ENCODE measurements at regions not wholly inside any gene's neighbourhood (a gene's known extent, or its start where the extent isn't known, plus 50 kb on each side); places are given as distances from the start of the nearest gene placed in this dataset.
"Not testable (repeated sequence)": the region's sequence is repeated elsewhere in the genome, so short reads cannot be mapped to it uniquely, and the experiment has no call there.

GRCh38 chr11:49354536-49354935 lies 146.1 kb upstream of the FOLH1 start:
- not testable (repeated sequence) for DNase-seq (ENCODE audit: insufficient read length, low spot score); FAIRE-seq

GRCh38 chr11:49352868-49353267 lies 144.5 kb upstream of the FOLH1 start:
- DNase-seq (ENCODE audit: insufficient read length, low spot score); FAIRE-seq: not testable (repeated sequence)

GRCh38 chr11:49346627-49347026 lies 138.2 kb upstream of the FOLH1 start:
- not testable (repeated sequence) for FAIRE-seq; DNase-seq (ENCODE audit: insufficient read length, low spot score)

GRCh38 chr11:49328485-49329186 lies 120.2 kb upstream of the FOLH1 start:
- FAIRE-seq; DNase-seq (ENCODE audit: insufficient read length, low spot score): not testable (repeated sequence)

- DNase-seq (ENCODE audit: insufficient read length, low spot score); FAIRE-seq: not testable (repeated sequence)
Measured at GRCh38 chr11:49327766-49328165, 119.4 kb upstream of the FOLH1 start.

GRCh38 chr11:49326651-49327050 lies 118.2 kb upstream of the FOLH1 start:
- FAIRE-seq; DNase-seq (ENCODE audit: insufficient read length, low spot score): not testable (repeated sequence)

- DNase-seq (ENCODE audit: insufficient read length, low spot score) (no peak), FAIRE-seq (no peak)
- TF ChIP-seq POU2F2 (IDR thresholded peaks at IDR 0.05; ENCODE audit: low read depth, low read length) (no peak), POLR2A (IDR thresholded peaks at IDR 0.05; ENCODE audit: low read depth, low read length) (no peak), TAF1 (IDR thresholded peaks at IDR 0.05; ENCODE audit: low read depth, low read length) (no peak), POLR2AphosphoS5 (IDR thresholded peaks at IDR 0.05; ENCODE audit: low read depth, low read length) (no peak), SPI1 (IDR thresholded peaks at IDR 0.05; ENCODE audit: low read depth, low read length) (no peak), PAX5 (IDR thresholded peaks at IDR 0.05; ENCODE audit: insufficient read depth, low read length, severe bottlenecking) (no peak)
Measured at GRCh38 chr11:49316180-49316579, 107.8 kb upstream of the FOLH1 start.

- DNase-seq (ENCODE audit: insufficient read length, low spot score) = no peak
- TF ChIP-seq POLR2A (IDR thresholded peaks at IDR 0.05; ENCODE audit: low read depth, low read length) (no peak), POU2F2 (IDR thresholded peaks at IDR 0.05; ENCODE audit: low read depth, low read length) (no peak), PAX5 (IDR thresholded peaks at IDR 0.05; ENCODE audit: insufficient read depth, low read length, severe bottlenecking) (no peak), SPI1 (IDR thresholded peaks at IDR 0.05; ENCODE audit: low read depth, low read length) (no peak), TAF1 (IDR thresholded peaks at IDR 0.05; ENCODE audit: low read depth, low read length) (no peak)
- no peak for FAIRE-seq
Measured at GRCh38 chr11:49303080-49303479, 94.7 kb upstream of the FOLH1 start.

GRCh38 chr11:49302360-49302759 lies 94.0 kb upstream of the FOLH1 start:
- no peak for FAIRE-seq
- DNase-seq (ENCODE audit: insufficient read length, low spot score) = no peak
- TF ChIP-seq POLR2AphosphoS5 (IDR thresholded peaks at IDR 0.05; ENCODE audit: low read depth, low read length) (no peak), POLR2A (IDR thresholded peaks at IDR 0.05; ENCODE audit: low read depth, low read length) (no peak), SPI1 (IDR thresholded peaks at IDR 0.05; ENCODE audit: low read depth, low read length) (no peak), POU2F2 (IDR thresholded peaks at IDR 0.05; ENCODE audit: low read depth, low read length) (no peak), TAF1 (IDR thresholded peaks at IDR 0.05; ENCODE audit: low read depth, low read length) (no peak), PAX5 (IDR thresholded peaks at IDR 0.05; ENCODE audit: insufficient read depth, low read length, severe bottlenecking) (no peak)

- not testable (repeated sequence) for DNase-seq (ENCODE audit: insufficient read length, low spot score); FAIRE-seq
Measured at GRCh38 chr11:49298017-49298416, 89.6 kb upstream of the FOLH1 start.

GRCh38 chr11:49283911-49284310 lies 75.5 kb upstream of the FOLH1 start:
- DNase-seq (ENCODE audit: insufficient read length, low spot score); FAIRE-seq: not testable (repeated sequence)

GRCh38 chr11:49283282-49283681 lies 74.9 kb upstream of the FOLH1 start:
- FAIRE-seq; DNase-seq (ENCODE audit: insufficient read length, low spot score): not testable (repeated sequence)

- FAIRE-seq = peak; percentile 74
- DNase-seq (ENCODE audit: insufficient read length, low spot score) = not testable (repeated sequence)
Measured at GRCh38 chr11:49282125-49282524, 73.7 kb upstream of the FOLH1 start.

- DNase-seq (ENCODE audit: insufficient read length, low spot score); FAIRE-seq: not testable (repeated sequence)
Measured at GRCh38 chr11:49277951-49278350, 69.5 kb upstream of the FOLH1 start.
